Activated naive CD4-positive, alpha-beta T cell treated with Interleukin-2 at 50 U/mL for 16 hours (primary cell): ENCODE measurements at regions not wholly inside any gene's neighbourhood (a gene's known extent, or its start where the extent isn't known, plus 50 kb on each side); places are given as distances from the start of the nearest gene placed in this dataset.
A peak's percentile ranks its signal among the peaks of the same experiment; 100 is the strongest.

ENCODE experiments used
- DNase-seq: peaks from one replicate; pipeline ENCODE4 v3.0.0-alpha.2; 2020

GRCh38 chr2:190785334-190785733 is 95.3 kb upstream of the GLS start:
- DNase-seq, result no peak

GRCh38 chr2:190786404-190787166 is 94.0 kb upstream of the GLS start:
- DNase-seq, result no peak

- DNase-seq, result no peak
Observed at GRCh38 chr2:190787743-190788235, 92.8 kb upstream of the GLS start.

GRCh38 chr2:190789074-190790004 is 91.3 kb upstream of the GLS start:
- no peak for DNase-seq

- peak; percentile 59 for DNase-seq
Observed at GRCh38 chr2:190791347-190791975, 89.2 kb upstream of the GLS start.

- DNase-seq, result no peak
Observed at GRCh38 chr2:190791976-190792575, 88.5 kb upstream of the GLS start.

GRCh38 chr2:190792956-190793888 is 87.4 kb upstream of the GLS start:
- DNase-seq, result no peak

GRCh38 chr2:190794377-190794776 is 86.2 kb upstream of the GLS start:
- DNase-seq, result no peak

GRCh38 chr2:190794790-190795189 is 85.8 kb upstream of the GLS start:
- no peak for DNase-seq

GRCh38 chr2:190795686-190796085 is 84.9 kb upstream of the GLS start:
- DNase-seq, result no peak

GRCh38 chr2:190799999-190800398 is 80.6 kb upstream of the GLS start:
- no peak for DNase-seq

GRCh38 chr2:190800528-190800927 is 80.1 kb upstream of the GLS start:
- DNase-seq, result no peak

GRCh38 chr2:190802129-190802528 is 78.5 kb upstream of the GLS start:
- DNase-seq, result no peak

GRCh38 chr2:190802626-190803209 is 77.9 kb upstream of the GLS start:
- DNase-seq, result no peak

GRCh38 chr2:190804182-190804795 is 76.3 kb upstream of the GLS start:
- no peak for DNase-seq

- DNase-seq, result no peak
Observed at GRCh38 chr2:190805126-190805525, 75.5 kb upstream of the GLS start.

- no peak for DNase-seq
Observed at GRCh38 chr2:190805843-190806242, 74.8 kb upstream of the GLS start.

GRCh38 chr2:190807886-190808285 is 72.7 kb upstream of the GLS start:
- DNase-seq, result no peak

GRCh38 chr2:190809139-190809764 is 71.4 kb upstream of the GLS start:
- no peak for DNase-seq

- DNase-seq, result peak; percentile 11
Observed at GRCh38 chr2:190809876-190810525, 70.6 kb upstream of the GLS start.
